ENCODE measurements at regions not wholly inside any gene's neighbourhood (a gene's known extent, or its start where the extent isn't known, plus 50 kb on each side); places are given as distances from the start of the nearest gene placed in this dataset.

DNA sequence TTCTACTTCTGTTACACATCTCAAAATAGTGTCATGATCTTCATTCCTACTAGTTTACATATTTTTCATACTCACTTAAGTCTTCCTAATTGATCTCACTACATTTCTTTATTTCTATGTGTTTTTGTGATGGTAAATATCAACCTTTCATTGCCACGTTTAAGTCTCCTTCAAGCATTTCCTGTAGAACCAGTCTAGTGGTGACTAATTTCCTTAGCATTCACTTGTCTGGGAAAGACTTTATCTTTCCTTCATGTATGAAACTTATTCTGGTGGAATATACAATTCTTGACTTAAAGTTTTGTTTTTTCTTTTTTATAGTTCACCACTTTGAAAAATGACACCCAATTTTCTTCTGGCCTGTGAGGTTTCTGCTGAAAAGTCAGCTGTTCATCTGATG is 181.4 kb upstream of the NEIL3 start:
- TF ChIP-seq, protein P1, sequence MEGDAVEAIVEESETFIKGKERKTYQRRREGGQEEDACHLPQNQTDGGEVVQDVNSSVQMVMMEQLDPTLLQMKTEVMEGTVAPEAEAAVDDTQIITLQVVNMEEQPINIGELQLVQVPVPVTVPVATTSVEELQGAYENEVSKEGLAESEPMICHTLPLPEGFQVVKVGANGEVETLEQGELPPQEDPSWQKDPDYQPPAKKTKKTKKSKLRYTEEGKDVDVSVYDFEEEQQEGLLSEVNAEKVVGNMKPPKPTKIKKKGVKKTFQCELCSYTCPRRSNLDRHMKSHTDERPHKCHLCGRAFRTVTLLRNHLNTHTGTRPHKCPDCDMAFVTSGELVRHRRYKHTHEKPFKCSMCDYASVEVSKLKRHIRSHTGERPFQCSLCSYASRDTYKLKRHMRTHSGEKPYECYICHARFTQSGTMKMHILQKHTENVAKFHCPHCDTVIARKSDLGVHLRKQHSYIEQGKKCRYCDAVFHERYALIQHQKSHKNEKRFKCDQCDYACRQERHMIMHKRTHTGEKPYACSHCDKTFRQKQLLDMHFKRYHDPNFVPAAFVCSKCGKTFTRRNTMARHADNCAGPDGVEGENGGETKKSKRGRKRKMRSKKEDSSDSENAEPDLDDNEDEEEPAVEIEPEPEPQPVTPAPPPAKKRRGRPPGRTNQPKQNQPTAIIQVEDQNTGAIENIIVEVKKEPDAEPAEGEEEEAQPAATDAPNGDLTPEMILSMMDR (IDR thresholded peaks at IDR 0.05; ENCODE audit: insufficient read depth, low read depth, low read length) = no peak
- H3K27me3 ChIP-seq (ENCODE audit: control insufficient read depth, insufficient read depth, low read length) = no peaks in the 10 kb centered on the region
- no peak for DNase-seq (ENCODE audit: low read depth)
- ChIA-PET POLR2A (no interaction called here), CTCF (no interaction called here)
- H3K36me3 ChIP-seq (ENCODE audit: control insufficient read depth, insufficient read depth, low read length) = no peaks in the 10 kb centered on the region
- H3K4me3 ChIP-seq (ENCODE audit: low read depth, low read length) = no peak overlapping the region

DNA sequence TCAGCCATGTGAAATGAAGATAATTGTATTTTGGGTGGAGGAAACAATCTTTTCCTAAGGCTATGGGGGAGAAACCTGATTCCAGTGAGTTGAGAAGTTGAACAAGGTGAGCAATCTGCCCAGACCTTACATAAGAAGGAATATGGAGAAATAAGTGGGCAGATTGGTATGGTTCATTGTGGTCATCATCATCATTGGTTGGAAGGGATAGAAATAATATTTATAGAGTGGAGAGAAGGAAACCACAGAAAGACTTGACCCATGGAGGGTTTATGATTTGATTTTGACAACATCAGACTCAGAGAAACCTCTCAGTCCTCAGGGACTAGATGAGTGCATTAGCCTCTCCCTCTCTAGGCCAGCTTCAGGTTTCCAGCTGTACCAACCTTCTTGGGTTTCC is 177.9 kb upstream of the NEIL3 start:
- Histone ChIP-seq H3K4me3 (ENCODE audit: low read depth, low read length) (no peak overlapping the region), H3K27me3 (ENCODE audit: control insufficient read depth, insufficient read depth, low read length) (no peaks in the 10 kb centered on the region), H3K36me3 (ENCODE audit: control insufficient read depth, insufficient read depth, low read length) (no peaks in the 10 kb centered on the region)
- CTCF ChIA-PET = interaction anchor here (0.6 kb wide), 1 partner anchor 12 kb away, joined by 3 read pairs; no protein-coding TSS in a partner anchor
- POLR2A ChIA-PET = no interaction called here
- TF ChIP-seq, protein P1 (IDR thresholded peaks at IDR 0.05; ENCODE audit: insufficient read depth, low read depth, low read length) = no peak
- DNase-seq (ENCODE audit: low read depth) = no peak

DNA sequence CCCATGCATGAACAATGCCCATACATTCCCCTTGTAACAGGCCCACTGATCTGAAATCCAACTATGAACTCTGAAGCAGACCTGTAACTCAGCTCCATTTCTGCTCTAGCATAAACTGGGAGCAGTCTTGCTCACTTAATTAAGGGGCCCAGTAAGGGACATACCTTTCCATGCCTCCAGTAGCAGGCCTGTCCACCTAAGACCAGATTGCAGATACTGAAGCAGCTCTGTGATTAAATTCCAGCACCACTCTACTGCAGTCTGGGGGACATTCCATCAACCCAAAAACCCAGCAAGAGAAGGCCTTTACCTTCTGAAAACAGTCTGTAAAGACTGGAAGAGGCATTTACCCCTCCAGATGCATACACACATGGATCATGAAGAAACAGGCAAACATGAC is 162.0 kb upstream of the NEIL3 start:
- Histone ChIP-seq H3K36me3 (ENCODE audit: control insufficient read depth, insufficient read depth, low read length) (no peaks in the 10 kb centered on the region), H3K4me3 (ENCODE audit: low read depth, low read length) (no peak overlapping the region), H3K27me3 (ENCODE audit: control insufficient read depth, insufficient read depth, low read length) (no peaks in the 10 kb centered on the region)
- no peak for DNase-seq (ENCODE audit: low read depth)
- ChIA-PET POLR2A (no interaction called here), CTCF (no interaction called here)
- TF ChIP-seq, protein P1 (IDR thresholded peaks at IDR 0.05; ENCODE audit: insufficient read depth, low read depth, low read length) = no peak

DNA sequence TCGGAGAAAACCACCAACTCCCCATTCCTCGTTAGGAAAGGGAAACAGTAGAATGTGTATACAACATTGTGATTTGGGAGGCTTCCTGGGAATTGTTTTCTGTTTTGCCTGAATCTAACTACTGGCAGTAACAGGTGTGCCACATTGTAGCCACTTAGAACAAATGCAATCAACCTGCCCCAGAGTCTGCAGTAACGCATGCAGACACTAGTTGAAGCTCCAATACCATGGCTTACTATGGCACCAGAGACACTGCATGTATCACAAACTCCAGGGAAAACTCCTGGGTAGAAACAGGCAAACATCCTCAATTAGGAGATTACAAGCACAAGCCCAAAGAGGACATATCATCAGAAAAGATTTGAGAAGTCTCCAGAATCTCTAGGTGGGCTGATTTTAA is 154.2 kb upstream of the NEIL3 start:
- no peaks in the 10 kb centered on the region for H3K36me3 ChIP-seq (ENCODE audit: control insufficient read depth, insufficient read depth, low read length)
- TF ChIP-seq, protein P1 (IDR thresholded peaks at IDR 0.05; ENCODE audit: insufficient read depth, low read depth, low read length) = no peak
- H3K27me3 ChIP-seq (ENCODE audit: control insufficient read depth, insufficient read depth, low read length) = peaks cover 3% of the 10 kb centered on the region; the same call in 1 of the 2 replicates
- H3K4me3 ChIP-seq (ENCODE audit: low read depth, low read length) = no peak overlapping the region
- CTCF ChIA-PET = no interaction called here
- POLR2A ChIA-PET = no interaction called here
- no peak for DNase-seq (ENCODE audit: low read depth)

DNA sequence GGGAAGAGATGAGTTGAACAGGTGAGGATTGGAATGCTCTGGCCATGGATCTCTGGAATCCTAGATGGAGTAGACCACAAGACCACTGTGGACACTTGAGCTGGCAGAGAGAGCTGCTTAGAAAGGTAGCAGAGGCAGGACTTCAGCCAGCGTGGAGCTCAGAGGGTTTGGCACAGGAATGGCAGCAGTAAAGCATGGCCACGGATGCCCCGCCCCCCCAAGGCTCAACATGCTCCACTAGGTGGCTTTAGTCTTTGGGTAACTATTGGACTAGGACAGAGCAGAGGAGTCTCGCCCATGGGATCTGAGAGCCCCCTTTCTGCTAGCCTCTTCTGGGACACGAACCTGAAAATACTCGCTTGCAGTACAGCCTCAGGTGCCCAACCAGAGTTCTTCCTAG is 150.1 kb upstream of the NEIL3 start:
- ChIA-PET CTCF (interaction anchor here (0.6 kb wide), 1 partner anchor 366 kb away, joined by 3 read pairs; no protein-coding TSS in a partner anchor), POLR2A (no interaction called here)
- H3K4me3 ChIP-seq (ENCODE audit: low read depth, low read length) = no peak overlapping the region
- no peaks in the 10 kb centered on the region for H3K36me3 ChIP-seq (ENCODE audit: control insufficient read depth, insufficient read depth, low read length)
- TF ChIP-seq, protein P1 (IDR thresholded peaks at IDR 0.05; ENCODE audit: insufficient read depth, low read depth, low read length) = no peak
- no peak for DNase-seq (ENCODE audit: low read depth)
- peaks cover 3% of the 10 kb centered on the region; the same call in 1 of the 2 replicates for H3K27me3 ChIP-seq (ENCODE audit: control insufficient read depth, insufficient read depth, low read length)
